Liver (tissue), 8 donors: ENCODE measurements at regions not wholly inside any gene's neighbourhood (a gene's known extent, or its start where the extent isn't known, plus 50 kb on each side); places are given as distances from the start of the nearest gene placed in this dataset.

Experiments used
- DNase-seq: peaks from one replicate; pipeline ENCODE4 v3.0.0-alpha.2; 2017; ENCODE audit warnings: low spot score
- H3K27ac ChIP-seq, 2 donors: one replicate each; pipeline ENCODE4 v1.7.0; 2013; ENCODE audit warnings: inconsistent platforms in 2 of 2, low read length in 2 of 2, control low read depth in 1 of 2, low read depth in 1 of 2, mild to moderate bottlenecking in 1 of 2
- H3K27me3 ChIP-seq, 4 donors: one replicate each; pipeline versions ENCODE4 v1.6.1 to v1.7.0; 2013; ENCODE audit warnings: low read length in 3 of 4, inconsistent platforms in 1 of 4, mild to moderate bottlenecking in 1 of 4, moderate library complexity in 1 of 4; ENCODE audit not compliant: control insufficient read depth in 4 of 4, insufficient read depth in 4 of 4
- H3K36me3 ChIP-seq, 4 donors: one replicate each; pipeline versions ENCODE4 v1.6.1 to v1.7.0; 2013; ENCODE audit warnings: low read length in 3 of 4, mild to moderate bottlenecking in 3 of 4, low read depth in 1 of 4, moderate library complexity in 1 of 4; ENCODE audit not compliant: control insufficient read depth in 4 of 4, insufficient read depth in 3 of 4
- H3K4me1 ChIP-seq, 4 donors: one replicate each; pipeline versions ENCODE4 v1.6.1 to v1.7.0; 2013; ENCODE audit warnings: low read length in 3 of 4, mild to moderate bottlenecking in 3 of 4, moderate library complexity in 1 of 4; ENCODE audit not compliant: control insufficient read depth in 4 of 4, insufficient read depth in 4 of 4
- H3K4me3 ChIP-seq, 3 donors: one replicate each; pipeline versions ENCODE4 v1.6.1 to v1.7.0; 2013; ENCODE audit warnings: low read length in 3 of 3, control low read depth in 1 of 3, low read depth in 1 of 3, mild to moderate bottlenecking in 1 of 3
- H3K9ac ChIP-seq, 2 donors: one replicate each; pipeline ENCODE4 v1.7.0; 2013; ENCODE audit warnings: low read length in 2 of 2, mild to moderate bottlenecking in 2 of 2, moderate library complexity in 2 of 2, control low read depth in 1 of 2, low read depth in 1 of 2
- H3K9me3 ChIP-seq, 4 donors: one replicate each; pipeline versions ENCODE4 v1.6.1 to v1.7.0; 2013; ENCODE audit warnings: low read length in 3 of 4; ENCODE audit not compliant: control insufficient read depth in 4 of 4
- ATF3 ChIP-seq: IDR thresholded peaks from 2 replicates; pipeline ENCODE4 v1.6.1; 2016; ENCODE audit warnings: antibody characterized with exemption
- CTCF ChIP-seq: fragments of 150-350 bp; IDR thresholded peaks from 2 replicates; pipeline ENCODE4 v1.5.1; 2017; ENCODE audit warnings: improper control_type of control experiment, low read depth, low read length; ENCODE audit not compliant: missing input control
- EGR1 ChIP-seq, 2 donors: IDR thresholded peaks; 2 replicates each; pipeline ENCODE4 v1.6.1; 2016 to 2018; ENCODE audit warnings: antibody characterized with exemption in 2 of 2, low read depth in 2 of 2
- FOXA1 ChIP-seq: IDR thresholded peaks from 2 replicates; pipeline ENCODE4 v1.6.1; 2016; ENCODE audit warnings: antibody characterized with exemption
- FOXA2 ChIP-seq: IDR thresholded peaks from 2 replicates; pipeline ENCODE4 v1.6.1; 2016; ENCODE audit warnings: antibody characterized with exemption
- HNF4A ChIP-seq, 2 donors: conservative IDR thresholded peaks; 2 replicates each; pipeline ENCODE4 v1.6.1; 2016; ENCODE audit warnings: antibody characterized with exemption in 2 of 2, mild to moderate bottlenecking in 2 of 2
- HNF4G ChIP-seq: IDR thresholded peaks from 2 replicates; pipeline ENCODE4 v1.6.1; 2016; ENCODE audit warnings: antibody characterized with exemption
- JUND ChIP-seq, 2 donors: IDR thresholded peaks; 2 replicates each; pipeline ENCODE4 v1.6.1; 2016; ENCODE audit warnings: antibody characterized with exemption in 2 of 2
- NR2F2 ChIP-seq: IDR thresholded peaks from 2 replicates; pipeline ENCODE4 v1.6.1; 2016; ENCODE audit warnings: antibody characterized with exemption
- RAD21 ChIP-seq, 2 donors: IDR thresholded peaks; 2 replicates each; pipeline ENCODE4 v1.6.1; 2016; ENCODE audit warnings: antibody characterized with exemption in 2 of 2, mild to moderate bottlenecking in 2 of 2
- RXRA ChIP-seq, 2 donors: IDR thresholded peaks; 2 replicates each; pipeline ENCODE4 v1.6.1; 2017 to 2018; ENCODE audit warnings: antibody characterized with exemption in 2 of 2, mild to moderate bottlenecking in 1 of 2
- SP1 ChIP-seq: IDR thresholded peaks from 2 replicates; pipeline ENCODE4 v1.6.1; 2018; ENCODE audit warnings: antibody characterized with exemption, mild to moderate bottlenecking
- TAF1 ChIP-seq: conservative IDR thresholded peaks from 2 replicates; pipeline ENCODE4 v1.6.1; 2016; ENCODE audit warnings: antibody characterized with exemption, mild to moderate bottlenecking
- YY1 ChIP-seq: IDR thresholded peaks from 2 replicates; pipeline ENCODE4 v1.6.1; 2016; ENCODE audit warnings: antibody characterized with exemption, mild to moderate bottlenecking
- WGBS: extraction: QIAGEN DNeasy Blood & Tissue Kit; methylation state at CpG from one replicate; pipeline ENCODE4 v1.1.7; 2013; 5-methylcytosine and 5-hydroxymethylcytosine counted together
- TF ChIP-seq, protein P1 (sequence below): IDR thresholded peaks from 2 replicates; pipeline ENCODE4 v1.6.1; 2016; ENCODE audit warnings: antibody characterized with exemption, mild to moderate bottlenecking
- TF ChIP-seq, protein P2 (sequence below): IDR thresholded peaks from 2 replicates; pipeline ENCODE4 v1.6.1; 2016; ENCODE audit warnings: antibody characterized with exemption
- donor health status: healthy.
- donor health status: healthy.
- donor health status: healthy.
- donor health status: healthy.
- donor health status: healthy.

DNA sequence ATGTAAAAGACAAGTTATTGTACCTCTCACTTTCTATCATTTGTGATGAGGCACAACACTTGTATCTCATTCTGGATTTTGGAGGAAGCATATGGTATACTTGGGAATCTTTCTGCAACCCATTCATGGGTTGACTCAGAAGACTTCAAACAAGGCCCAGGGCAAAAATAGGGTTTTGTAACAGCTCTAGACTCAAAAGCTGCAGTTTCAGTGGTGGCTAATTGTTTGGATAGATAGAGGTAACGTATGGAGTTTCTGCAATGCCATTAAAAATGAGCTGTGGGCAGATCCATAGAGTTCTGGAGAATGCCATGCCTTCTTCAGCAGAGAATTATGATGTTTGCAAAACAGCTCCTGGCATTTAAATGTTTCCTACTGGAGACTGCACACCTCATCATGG lies 279.6 kb upstream of the VLDLR start:
- H3K9me3 ChIP-seq: no peaks in the 10 kb centered on the region
- TF ChIP-seq TAF1 (no peak), RXRA (IDR thresholded peaks at IDR 0.05) (no peak), YY1 (no peak), HNF4G (no peak), FOXA2 (no peak), RAD21 (IDR thresholded peaks at IDR 0.05) (no peak), SP1 (no peak), NR2F2 (no peak), HNF4A (conservative IDR thresholded peaks at IDR 0.05) (no peak), JUND (IDR thresholded peaks at IDR 0.05) (no peak), ATF3 (no peak), FOXA1 (no peak)
- TF ChIP-seq, protein P1, sequence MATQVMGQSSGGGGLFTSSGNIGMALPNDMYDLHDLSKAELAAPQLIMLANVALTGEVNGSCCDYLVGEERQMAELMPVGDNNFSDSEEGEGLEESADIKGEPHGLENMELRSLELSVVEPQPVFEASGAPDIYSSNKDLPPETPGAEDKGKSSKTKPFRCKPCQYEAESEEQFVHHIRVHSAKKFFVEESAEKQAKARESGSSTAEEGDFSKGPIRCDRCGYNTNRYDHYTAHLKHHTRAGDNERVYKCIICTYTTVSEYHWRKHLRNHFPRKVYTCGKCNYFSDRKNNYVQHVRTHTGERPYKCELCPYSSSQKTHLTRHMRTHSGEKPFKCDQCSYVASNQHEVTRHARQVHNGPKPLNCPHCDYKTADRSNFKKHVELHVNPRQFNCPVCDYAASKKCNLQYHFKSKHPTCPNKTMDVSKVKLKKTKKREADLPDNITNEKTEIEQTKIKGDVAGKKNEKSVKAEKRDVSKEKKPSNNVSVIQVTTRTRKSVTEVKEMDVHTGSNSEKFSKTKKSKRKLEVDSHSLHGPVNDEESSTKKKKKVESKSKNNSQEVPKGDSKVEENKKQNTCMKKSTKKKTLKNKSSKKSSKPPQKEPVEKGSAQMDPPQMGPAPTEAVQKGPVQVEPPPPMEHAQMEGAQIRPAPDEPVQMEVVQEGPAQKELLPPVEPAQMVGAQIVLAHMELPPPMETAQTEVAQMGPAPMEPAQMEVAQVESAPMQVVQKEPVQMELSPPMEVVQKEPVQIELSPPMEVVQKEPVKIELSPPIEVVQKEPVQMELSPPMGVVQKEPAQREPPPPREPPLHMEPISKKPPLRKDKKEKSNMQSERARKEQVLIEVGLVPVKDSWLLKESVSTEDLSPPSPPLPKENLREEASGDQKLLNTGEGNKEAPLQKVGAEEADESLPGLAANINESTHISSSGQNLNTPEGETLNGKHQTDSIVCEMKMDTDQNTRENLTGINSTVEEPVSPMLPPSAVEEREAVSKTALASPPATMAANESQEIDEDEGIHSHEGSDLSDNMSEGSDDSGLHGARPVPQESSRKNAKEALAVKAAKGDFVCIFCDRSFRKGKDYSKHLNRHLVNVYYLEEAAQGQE: no peak
- H3K36me3 ChIP-seq: no peaks in the 10 kb centered on the region
- DNase-seq: no peak
- no peaks in the 10 kb centered on the region for H3K27me3 ChIP-seq
- H3K9ac ChIP-seq: no peak overlapping the region
- H3K4me3 ChIP-seq: no peak overlapping the region
- H3K4me1 ChIP-seq: no peaks in the 10 kb centered on the region
- WGBS: 92% methylated on average over 1 of the region's 1 CpG
- H3K27ac ChIP-seq: no peak overlapping the region

DNA sequence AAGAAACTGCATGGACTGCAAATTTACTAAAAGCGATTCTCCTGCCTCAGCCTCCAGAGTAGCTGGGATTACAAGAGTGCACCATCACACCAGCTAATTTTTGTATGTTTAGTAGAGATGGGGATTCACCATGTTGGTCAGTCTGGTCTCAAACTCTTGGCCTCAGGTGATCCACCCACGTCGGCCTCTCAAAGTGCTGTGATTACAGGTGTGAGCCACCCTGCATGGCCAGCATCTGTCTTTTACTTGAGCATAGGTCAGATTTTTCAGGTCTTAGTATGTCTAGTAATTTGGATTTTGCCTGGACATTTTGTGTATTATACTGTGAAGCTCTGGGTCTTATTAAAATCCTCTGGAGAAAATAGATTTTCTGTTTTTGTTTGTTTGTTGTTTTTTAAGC lies 277.8 kb upstream of the VLDLR start:
- Histone ChIP-seq H3K9ac (no peak overlapping the region), H3K27me3 (no peaks in the 10 kb centered on the region), H3K4me3 (no peak overlapping the region), H3K27ac (no peak overlapping the region), H3K4me1 (no peaks in the 10 kb centered on the region), H3K9me3 (no peaks in the 10 kb centered on the region), H3K36me3 (no peaks in the 10 kb centered on the region)
- TF ChIP-seq CTCF: no peak
- TF ChIP-seq SP1: no peak
- no peak for TF ChIP-seq RXRA (IDR thresholded peaks at IDR 0.05)
- no peak for DNase-seq
- WGBS: 89% methylated on average over 3 of the region's 3 CpGs

- Histone ChIP-seq H3K9ac (no peak overlapping the region), H3K27ac (no peak overlapping the region), H3K27me3 (no peaks in the 10 kb centered on the region), H3K4me3 (no peak overlapping the region), H3K36me3 (no peaks in the 10 kb centered on the region), H3K9me3 (no peaks in the 10 kb centered on the region), H3K4me1 (no peaks in the 10 kb centered on the region)
- DNase-seq: no peak
- TF ChIP-seq, protein P1: no peak
- no peak for TF ChIP-seq FOXA2
- TF ChIP-seq, protein P2, sequence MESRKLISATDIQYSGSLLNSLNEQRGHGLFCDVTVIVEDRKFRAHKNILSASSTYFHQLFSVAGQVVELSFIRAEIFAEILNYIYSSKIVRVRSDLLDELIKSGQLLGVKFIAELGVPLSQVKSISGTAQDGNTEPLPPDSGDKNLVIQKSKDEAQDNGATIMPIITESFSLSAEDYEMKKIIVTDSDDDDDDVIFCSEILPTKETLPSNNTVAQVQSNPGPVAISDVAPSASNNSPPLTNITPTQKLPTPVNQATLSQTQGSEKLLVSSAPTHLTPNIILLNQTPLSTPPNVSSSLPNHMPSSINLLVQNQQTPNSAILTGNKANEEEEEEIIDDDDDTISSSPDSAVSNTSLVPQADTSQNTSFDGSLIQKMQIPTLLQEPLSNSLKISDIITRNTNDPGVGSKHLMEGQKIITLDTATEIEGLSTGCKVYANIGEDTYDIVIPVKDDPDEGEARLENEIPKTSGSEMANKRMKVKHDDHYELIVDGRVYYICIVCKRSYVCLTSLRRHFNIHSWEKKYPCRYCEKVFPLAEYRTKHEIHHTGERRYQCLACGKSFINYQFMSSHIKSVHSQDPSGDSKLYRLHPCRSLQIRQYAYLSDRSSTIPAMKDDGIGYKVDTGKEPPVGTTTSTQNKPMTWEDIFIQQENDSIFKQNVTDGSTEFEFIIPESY: no peak
- no peak for TF ChIP-seq EGR1 (IDR thresholded peaks at IDR 0.05; ENCODE audit: low read depth in 2 of 2)
- 95% methylated on average over 2 of the region's 2 CpGs for WGBS
Measured at GRCh38 chr9:2344436-2344835, 277.2 kb upstream of the VLDLR start.
